GM19372 (cell line): ENCODE measurements at regions not wholly inside any gene's neighbourhood (a gene's known extent, or its start where the extent isn't known, plus 50 kb on each side); places are given as distances from the start of the nearest gene placed in this dataset.
"Not testable (repeated sequence)": the region's sequence is repeated elsewhere in the genome, so short reads cannot be mapped to it uniquely, and the experiment has no call there.

Source experiments
- ATAC-seq: cut with Tn5 transposase; IDR thresholded peaks from one replicate; pipeline ENCODE4 v1.9.1; 2021; ENCODE audit warnings: mild to moderate bottlenecking, low read depth, moderate library complexity; ENCODE audit not compliant: unreplicated experiment

DNA sequence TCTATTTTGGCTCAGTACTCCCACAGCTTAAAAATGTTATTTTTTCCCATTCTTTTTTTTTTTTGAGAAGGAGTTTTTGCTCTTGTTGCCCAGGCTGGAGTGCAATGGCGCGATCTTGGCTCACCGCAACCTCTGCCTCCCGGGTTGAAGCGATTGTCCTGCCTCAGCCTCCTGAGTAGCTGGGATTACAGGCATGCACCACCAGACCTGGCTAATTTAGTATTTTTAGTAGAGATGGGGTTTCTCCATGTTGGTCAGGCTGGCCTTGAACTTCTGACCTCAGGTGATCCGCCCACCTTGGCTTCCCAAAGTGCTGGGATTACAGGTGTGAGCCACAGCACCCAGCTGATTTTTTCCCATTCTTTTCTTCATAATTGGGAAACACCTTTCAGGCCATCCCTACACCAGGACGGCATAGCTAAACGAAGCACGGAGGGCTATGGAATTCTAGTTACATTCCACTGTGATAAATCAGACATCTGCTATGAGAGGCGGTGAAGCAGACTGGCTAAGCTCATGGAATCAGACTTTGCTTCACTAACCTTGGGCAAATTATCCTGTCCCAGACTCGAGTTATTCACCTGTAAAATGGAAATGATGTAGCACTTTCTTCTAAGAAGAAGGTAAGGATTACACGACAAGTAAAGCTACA lies 68.7 kb upstream of the ZFAND5 start:
- ATAC-seq = not testable (repeated sequence)

GRCh38 chr9:72431036-72431435 lies 66.0 kb upstream of the ZFAND5 start:
- ATAC-seq = no peak

GRCh38 chr9:72428329-72428728 lies 63.3 kb upstream of the ZFAND5 start:
- no peak for ATAC-seq

- ATAC-seq = no peak
These were observed 62.8 kb upstream of the ZFAND5 start for GRCh38 chr9:72427801-72428200.

GRCh38 chr9:72424131-72424530 lies 59.1 kb upstream of the ZFAND5 start:
- no peak for ATAC-seq

GRCh38 chr9:72422214-72422613 lies 57.2 kb upstream of the ZFAND5 start:
- ATAC-seq = no peak

DNA sequence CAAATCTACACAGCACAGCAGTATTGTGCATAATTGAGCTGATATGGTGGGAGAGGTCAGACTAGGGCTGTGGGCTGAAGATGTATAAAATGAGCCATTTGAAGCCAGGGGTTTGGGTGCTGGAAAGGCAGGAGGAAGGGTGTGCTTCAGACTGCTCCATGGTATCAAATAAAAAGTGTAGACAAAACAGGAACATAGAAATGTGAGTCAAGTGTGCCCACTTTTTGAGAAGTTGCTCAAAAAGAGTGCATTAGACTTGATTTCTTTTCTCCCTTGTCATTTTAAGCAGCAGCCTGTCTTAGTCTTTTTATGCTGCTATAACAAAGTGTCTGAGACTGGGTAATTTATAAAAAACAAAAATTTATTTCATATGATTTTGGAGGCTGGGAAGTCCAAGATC lies 55.8 kb upstream of the ZFAND5 start:
- no peak for ATAC-seq

GRCh38 chr9:72415948-72416347 lies 50.9 kb upstream of the ZFAND5 start:
- no peak for ATAC-seq

GRCh38 chr9:72415163-72415562 lies 50.2 kb upstream of the ZFAND5 start:
- ATAC-seq = no peak
